GM19099 (cell line): ENCODE measurements at regions not wholly inside any gene's neighbourhood (a gene's known extent, or its start where the extent isn't known, plus 50 kb on each side); places are given as distances from the start of the nearest gene placed in this dataset.

ENCODE experiments used
- POLR2A ChIP-seq: IDR thresholded peaks from 3 replicates; pipeline ENCODE4 v1.6.1; 2011; ENCODE audit warnings: low read depth; ENCODE audit not compliant: insufficient read length; ENCODE audit errors: extremely low read depth

DNA sequence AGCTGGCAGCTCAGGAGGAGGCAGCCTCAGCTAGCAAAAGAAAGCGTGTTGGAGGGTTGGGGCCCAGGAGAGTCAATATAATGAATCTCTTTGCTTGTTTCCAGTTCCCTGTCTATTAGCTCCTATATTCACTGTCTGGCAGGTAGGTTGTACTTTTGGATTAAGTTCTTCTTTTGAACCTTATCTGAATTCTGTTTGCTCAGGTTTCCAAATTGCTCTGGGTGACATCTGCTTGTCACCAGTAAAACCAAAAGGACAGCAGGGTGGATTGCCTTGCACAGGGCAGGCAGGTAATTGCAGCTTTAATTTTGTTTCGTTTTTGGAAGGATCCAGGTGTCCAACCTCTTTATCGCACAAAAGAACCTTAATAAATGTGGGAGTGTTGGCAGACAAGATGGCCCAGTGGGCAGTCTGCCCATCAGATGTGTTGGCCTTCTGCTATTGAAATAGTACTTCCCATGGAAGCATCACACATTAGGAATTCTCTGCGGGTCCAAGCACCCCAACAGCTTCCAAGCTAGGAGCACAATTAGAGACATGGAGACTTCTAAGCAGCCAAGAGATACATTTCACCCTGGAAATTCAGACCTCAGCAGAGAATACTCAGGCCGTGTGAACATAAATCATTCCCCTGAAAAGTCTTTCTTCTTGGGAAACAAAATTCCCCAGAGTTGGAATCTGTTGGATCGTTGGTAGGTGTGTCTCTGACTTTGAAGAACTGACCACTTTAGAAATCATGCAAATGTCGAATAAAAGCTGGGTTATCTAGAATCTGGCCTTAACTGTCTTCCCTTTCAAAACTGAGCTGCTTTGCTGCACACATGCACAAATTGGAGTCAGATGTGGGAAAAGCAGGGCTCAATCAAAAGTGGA lies 286.9 kb upstream of the BMP2 start:
- TF ChIP-seq POLR2A, result no peak

DNA sequence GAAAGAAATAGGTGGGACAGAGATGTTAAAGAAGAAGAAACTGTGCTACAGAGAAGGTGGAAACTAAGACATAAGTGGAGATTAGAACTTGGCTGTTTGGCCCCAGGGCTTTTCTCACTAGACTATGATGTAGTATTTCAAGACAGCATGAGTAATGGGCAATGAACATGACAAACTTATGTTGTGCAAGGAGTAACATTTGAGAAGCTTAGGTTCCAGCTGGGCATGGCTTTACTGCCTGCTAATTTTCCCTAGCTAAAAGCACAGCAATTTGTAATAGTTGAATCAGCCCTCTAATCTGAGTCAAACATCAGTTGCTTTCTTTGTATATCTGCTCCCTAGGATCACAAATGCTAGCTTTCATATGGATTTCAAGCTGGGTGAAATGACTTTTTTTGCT lies 294.3 kb upstream of the BMP2 start:
- TF ChIP-seq POLR2A, result no peak

DNA sequence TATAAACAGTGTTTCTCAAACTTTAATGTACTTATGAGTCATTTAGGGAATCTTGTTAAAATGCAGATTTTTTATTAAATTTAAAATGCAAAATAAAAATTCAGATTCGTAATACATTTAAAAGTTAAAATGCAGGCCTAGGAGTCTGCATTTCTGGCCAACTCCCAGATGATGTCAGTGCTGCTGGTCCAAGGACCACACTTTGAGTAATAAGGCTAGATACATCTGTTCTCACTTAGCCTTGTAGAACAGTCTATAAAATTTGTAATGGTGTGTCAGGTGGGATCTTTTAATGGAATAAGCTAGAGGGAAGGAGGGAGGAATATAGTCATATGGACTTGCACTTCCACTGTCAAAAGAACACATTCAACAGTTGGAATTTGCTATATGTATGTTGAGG lies 295.6 kb upstream of the BMP2 start:
- no peak for TF ChIP-seq POLR2A

DNA sequence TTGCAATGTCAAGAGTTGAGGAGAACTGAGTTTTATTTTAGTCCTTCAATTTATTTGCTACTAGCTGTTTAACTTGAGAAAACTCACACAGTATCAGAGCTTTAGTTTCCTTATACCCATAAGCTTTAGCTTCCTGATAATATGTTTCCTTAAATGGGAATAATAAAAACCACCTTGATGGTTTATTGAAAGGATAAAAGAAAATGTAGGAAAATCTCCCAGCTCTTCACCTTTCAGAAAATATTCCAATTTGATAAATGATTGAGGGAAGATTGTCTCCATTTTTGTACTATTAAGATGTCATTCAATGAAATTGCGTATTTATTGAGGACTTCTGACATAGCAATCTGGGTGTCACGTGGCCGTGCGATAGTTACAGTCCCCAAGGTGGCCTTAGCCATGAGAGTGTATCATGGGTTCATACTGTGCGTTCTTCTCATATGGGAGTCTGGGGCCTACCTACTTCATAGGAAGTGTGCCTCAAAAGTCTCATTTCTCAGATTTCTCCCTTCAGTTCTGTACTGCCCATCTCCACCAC lies 296.3 kb upstream of the BMP2 start:
- TF ChIP-seq POLR2A, result no peak

DNA sequence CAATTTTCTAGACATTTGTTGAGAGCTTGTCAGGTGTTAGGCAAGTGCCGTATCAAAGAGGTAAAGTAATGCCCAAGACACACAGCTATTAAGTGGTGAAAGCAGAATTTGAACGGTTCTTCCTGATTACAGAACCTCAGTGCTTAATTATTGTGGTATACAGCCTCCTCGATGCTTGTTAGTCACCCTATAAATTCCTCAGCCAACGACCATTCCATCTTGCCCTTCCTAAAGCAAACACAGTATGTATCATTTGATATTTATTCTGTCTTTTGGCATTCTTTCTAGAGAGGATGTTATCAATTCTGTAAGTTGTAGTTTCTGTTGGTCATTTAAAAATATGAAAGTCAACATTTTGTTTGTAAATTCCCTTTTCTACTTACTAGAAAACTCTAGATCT lies 297.8 kb upstream of the BMP2 start:
- TF ChIP-seq POLR2A, result no peak

DNA sequence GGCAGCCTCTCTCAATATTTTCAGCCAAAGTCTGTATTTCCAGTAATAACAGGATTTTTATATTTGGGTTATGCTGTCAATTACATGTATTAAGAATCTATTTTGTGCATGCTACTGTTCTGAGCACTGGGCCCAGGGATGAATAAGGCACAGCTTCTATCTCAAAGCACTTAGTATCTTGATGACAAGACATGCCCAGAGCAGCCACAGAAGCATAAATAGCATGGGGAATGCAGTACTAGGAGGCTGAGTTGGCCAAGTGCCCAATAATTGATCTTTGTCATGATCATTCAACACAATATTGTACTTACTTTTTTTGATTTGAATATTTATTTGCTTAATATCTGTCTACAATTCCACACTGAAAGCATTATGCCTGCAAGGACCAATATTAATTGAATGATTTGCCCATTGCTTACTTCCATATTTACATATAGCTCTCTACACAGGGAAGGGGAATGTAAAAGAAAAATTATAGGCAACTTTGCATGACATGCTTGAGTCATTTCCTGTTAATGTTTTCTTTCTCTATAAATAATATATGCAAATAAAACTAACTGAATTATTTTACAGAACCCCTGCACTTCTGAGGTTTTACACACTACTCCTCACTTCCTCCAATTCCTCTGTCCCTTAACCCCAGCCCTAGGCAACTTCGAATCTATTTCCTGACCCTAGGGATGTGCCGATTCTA lies 298.9 kb upstream of the BMP2 start:
- no peak for TF ChIP-seq POLR2A

DNA sequence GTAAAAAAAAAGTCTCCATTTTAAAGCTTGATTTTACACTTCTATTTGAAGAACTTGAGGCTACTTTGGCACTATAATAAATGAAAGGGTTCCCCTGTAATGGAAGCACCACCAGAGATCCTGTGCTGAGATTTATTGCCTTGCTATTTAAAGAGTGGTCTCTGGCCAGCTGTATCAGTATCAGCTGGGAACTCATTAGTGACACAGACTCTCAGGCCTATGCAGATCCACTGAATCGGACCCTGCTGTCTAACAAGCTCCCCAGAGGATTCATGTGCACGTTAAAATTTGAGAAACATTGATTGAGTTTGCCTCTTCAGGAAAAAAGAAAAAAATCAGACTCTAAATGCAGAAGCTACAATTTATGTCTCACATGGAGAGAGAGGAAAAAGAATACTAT lies 299.9 kb upstream of the BMP2 start:
- TF ChIP-seq POLR2A, result no peak

DNA sequence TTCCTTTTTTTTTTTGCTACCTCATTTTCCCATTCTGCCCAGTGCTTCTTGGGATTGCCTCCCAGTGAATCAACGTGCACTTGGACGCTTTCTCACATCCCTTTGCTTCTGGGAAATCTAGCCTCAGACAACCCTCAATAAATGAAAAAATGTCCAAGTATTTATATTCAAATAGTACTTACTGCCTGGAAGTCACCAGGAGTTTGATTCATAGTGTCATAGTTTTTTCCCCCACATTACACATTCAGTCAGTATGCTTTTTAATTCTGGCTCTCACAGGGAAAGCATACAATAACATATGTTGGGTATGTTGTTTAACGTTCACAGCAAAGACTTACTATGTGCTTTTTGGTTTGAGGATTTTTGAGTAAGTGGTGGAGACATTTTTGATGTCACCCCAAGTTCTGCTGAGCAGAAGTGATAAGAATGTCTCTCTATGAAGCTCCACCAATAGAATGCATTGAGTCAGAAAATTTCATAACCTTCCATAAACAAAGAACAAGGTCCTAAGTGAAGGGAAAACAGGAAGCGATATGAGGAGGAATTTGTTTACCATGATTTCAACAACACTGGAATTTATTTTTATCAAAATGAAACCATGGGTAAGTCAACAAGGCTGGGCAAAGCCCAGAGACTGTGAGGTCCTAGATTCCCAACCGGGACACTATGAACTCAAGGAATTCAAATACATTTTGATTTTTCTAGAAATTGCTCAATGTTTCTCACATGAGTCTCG lies 301.2 kb upstream of the BMP2 start:
- TF ChIP-seq POLR2A, result no peak

DNA sequence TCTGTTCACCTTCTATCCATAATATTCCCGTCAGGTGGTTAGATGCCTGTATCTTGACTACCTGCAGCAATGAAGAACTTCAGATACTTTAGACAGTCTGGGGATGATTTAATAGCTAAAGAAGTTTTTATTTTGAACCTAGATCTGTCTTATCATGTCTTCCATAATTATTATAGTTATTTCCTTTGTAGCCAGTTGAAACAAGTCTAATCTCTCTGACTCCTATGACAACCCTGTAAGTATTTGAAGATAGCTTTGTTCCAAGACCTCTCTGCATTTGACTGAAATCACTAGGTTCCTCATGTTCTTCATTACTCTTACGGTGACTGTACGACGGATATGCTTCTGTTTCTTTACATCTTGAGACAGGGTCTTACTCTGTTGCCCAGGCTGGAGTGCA lies 316.6 kb upstream of the BMP2 start:
- TF ChIP-seq POLR2A, result no peak

DNA sequence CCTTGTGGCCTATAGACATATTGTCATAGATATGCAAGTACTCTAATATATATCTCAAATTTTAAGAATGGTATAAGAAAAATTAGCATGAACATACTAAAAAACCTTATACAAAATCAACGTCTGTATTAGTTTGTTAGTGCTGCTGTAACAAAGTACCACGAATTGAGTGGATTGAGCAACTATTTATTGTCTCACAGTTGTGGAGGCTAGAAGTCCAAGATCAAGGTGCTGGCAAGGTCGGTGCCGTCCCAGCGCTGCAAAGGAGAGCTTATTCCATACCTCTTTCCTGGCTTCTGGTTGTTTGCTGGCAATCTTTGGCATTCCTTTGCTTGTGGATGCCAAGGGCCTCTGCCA lies 317.6 kb upstream of the FERMT1 start:
- no peak for TF ChIP-seq POLR2A

DNA sequence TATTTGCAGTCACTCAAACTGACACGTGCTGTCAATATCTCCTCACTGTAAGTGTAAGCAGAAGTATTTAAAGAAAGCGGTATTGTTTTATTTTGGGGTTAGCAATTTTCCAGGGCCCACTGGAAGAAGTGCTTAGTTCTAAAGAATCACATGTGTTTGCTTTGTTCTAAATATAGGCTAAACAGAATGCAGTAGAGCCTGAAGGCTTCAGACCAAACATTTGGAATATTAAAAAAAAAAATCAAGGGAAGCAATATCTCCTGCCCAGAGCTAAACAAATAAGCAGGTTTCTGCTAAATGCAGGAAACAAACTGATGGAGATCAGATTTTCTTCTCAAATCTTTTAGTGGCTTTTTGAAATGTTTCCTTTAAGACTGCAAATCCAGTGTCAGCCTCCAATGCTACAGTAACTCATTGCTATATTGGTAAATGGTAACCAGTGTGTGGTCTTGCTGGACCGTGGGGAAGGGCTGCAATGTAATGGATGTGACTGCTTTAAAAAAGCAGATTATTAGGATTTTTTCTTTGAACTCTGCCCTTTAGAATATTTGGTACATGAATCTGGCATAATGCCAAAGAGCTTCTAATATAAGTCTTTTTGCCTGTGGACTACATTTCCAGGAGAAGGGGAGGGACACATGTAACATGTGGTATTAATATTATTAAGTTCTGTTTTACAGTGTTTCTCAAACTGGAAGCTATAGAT lies 317.1 kb upstream of the FERMT1 start:
- TF ChIP-seq POLR2A, result no peak

DNA sequence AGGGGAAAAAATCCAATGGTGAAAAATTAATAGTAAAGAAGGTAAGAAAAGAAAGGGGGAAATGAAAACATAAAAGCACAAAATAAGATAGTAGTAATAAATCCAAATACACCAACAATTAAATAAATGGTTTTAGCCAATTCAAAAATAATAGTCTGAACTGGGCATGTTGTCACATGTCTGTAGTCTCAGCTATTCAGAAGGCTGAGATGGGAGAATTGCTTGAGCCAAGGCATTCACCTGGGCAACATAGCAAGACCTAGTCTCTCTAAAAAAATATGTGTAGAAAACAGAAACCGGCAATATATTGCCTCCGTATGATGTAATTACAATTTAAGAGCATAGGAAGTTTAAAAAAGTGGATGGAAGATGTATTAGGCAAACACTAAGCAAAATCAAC lies 311.3 kb upstream of the FERMT1 start:
- TF ChIP-seq POLR2A, result no peak

DNA sequence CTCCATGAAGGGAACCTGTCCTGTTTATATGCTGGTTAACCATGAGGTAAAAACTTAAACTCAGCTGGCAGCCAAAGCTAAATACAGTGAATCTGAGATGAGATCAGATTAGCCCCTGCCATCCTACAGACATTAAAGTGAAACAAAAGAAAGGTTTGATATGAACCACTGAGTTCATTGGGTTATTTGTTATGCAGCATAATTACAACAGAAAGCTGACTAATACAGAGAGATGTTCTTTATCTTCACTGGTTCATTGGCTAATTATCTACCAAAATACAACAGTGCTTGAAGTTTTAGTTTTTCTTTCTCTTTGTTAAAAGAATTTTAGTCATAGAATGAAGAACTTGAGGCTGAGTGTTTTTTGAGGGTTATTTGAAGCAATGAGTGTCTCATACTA lies 307.6 kb upstream of the FERMT1 start:
- no peak for TF ChIP-seq POLR2A

DNA sequence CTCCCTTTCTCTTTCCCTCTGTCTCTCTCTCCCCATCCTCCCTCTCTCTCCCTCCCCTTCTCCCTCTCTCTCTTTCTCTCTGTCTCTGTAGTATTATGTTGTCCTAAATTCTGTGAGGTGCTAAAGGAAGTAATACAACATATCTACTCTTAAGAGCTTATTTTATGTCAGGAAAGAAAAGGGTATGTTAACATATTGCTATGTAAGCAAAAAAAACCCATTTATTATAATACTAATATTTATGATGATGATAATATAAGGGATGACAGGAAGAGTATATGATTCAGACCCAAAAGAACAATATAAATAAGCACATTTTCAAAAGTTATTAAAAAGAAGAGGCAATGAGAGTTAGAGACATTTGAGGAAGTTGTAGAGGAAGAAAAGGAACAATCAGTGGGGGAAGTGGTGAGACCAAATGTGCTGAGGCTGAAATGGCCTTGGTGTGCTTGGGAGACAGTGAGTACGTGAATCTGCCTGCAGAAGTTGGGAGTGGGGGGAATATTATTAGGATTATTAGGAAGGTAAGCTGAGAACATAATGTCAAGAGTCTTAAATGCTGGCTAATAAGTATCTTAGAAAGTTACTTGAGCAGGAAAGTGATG lies 303.6 kb upstream of the FERMT1 start:
- TF ChIP-seq POLR2A, result no peak
